HUDEP-2 (cell line): ENCODE measurements at regions not wholly inside any gene's neighbourhood (a gene's known extent, or its start where the extent isn't known, plus 50 kb on each side); places are given as distances from the start of the nearest gene placed in this dataset.

Experiments used
- DNase-seq, 76 experiments: peaks; one replicate each; lab custom pipeline; 2025; ENCODE audit not compliant: unreplicated experiment in 76 of 76; lab: John Stamatoyannopoulos, UW

GRCh38 chr18:37965572-37965970, 400.0 kb upstream of the CELF4 start:
- DNase-seq: no peak

- DNase-seq: no peak
Measured at GRCh38 chr18:37964885-37965571, 399.4 kb upstream of the CELF4 start.

DNA sequence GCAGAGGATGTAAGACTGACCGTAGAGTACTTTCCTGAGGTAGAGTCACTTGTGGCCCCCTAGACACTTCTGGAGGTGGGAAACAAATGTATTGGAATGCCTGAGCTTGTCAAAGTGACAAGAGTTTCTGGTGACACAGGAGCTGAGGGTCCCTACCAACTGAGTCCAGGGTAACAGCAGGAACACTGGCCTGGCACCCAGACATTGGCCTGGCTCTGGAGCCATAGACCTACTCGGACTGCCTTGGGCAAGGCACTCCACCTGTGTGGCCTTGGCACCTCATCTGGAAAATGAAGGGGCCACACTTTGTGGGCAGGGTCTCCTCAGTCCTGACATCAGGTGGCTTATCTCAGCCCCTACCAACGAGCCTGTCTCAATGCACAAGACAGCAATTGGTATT, 398.2 kb upstream of the CELF4 start:
- no peak for DNase-seq

- no peak for DNase-seq
Measured at GRCh38 chr18:37962316-37962966, 396.8 kb upstream of the CELF4 start.

DNA sequence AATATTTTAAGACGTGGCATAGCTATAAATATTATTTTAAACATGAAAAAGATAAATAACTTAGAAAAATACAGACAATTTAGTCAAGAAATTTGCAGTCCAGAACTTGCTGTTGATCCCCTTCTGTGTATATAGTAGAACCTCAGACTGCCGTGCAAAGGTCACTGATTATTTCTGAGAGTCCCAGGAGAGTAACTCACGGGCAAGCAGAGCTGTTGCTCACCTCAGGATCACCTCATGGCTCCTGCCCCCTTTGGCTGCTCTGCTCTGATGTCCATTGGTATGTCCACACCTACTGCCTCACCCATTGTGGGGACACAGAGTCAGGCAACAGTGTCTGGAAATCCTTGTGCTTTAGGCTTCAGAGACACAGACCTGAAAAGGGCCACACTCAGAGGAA, 392.9 kb upstream of the CELF4 start:
- no peak for DNase-seq

DNA sequence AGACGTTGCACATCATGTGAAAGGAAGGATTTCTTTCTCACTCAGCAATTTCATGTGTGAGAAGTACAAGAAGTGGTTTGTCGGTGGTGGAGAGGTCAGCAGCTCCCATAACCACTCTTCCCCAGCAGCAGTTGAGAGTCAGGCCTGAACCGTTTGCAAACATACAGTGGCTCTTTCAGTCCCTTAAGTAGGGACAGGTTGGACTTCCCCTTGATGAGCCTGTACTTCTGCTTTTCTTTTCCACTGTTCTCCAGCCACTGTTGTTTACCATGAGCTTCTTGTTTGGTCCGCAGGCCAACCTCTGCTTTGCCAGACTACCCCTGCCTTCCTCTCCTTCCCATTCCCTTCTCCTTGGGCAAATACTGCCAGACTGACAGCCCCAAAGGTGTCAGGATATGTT, 391.3 kb upstream of the CELF4 start:
- DNase-seq: no peak

DNA sequence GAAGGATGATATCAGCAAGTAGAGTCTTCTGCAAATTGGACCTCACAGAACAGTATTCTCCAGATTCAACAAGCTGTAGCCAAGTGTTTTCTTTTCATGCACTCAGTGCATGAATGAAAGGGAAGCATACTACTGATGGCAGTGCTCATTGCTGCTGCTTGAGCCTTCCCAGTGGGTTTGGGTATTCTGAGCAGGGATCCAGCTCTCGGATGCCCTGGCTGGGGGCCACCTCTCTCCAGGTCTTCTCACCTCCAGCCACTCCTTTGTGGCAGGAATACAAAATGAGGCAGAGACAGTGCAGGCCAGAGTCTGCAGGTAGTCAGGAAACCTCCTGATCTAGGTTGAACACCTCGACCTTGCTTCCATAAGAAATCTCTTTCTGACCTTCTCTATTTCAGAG, 390.4 kb upstream of the CELF4 start:
- DNase-seq: no peak

GRCh38 chr18:37955201-37955600, 389.6 kb upstream of the CELF4 start:
- no peak for DNase-seq

DNA sequence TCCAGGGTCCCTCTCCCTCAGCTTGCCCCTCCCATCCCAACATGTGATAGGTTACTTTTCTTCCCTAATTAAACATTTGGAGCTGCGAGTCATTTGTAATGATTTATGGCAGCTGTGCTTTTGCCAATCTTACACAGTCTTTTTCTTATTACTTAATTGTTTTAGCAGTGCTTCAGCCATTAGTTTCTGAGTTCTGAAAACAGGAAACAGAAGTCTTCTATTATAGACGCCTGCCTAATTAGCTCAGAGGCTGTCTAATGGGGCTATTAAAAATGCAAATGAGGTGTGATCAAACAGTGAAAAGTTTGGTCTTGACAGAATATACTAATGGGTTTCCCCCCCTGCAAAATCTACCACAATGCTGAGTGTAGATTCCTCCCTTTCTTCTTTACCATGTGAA, 388.3 kb upstream of the CELF4 start:
- DNase-seq: no peak

DNA sequence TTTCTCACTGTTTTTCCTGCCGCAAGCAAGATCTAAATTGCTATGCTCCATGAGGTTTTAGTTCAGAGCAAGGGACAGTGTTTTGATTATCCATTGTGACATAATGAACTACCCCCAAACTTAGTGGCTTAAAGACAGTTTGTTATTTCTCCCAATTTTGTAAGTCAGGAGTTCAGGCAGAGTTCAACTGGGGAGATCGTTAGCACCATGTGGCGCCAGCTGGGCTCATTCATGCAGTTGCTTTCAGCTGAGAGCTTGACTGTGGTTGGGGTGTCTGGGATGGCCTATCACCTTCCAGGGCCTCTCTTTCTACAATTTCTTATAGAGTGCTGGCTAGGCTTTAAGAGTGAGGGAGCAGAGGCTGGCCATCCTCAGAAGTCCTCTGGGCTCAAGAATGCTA, 382.9 kb upstream of the CELF4 start:
- no peak for DNase-seq

- DNase-seq: no peak
Measured at GRCh38 chr18:37946324-37946723, 380.7 kb upstream of the CELF4 start.

- DNase-seq: no peak
Measured at GRCh38 chr18:37944700-37945270, 379.2 kb upstream of the CELF4 start.

DNA sequence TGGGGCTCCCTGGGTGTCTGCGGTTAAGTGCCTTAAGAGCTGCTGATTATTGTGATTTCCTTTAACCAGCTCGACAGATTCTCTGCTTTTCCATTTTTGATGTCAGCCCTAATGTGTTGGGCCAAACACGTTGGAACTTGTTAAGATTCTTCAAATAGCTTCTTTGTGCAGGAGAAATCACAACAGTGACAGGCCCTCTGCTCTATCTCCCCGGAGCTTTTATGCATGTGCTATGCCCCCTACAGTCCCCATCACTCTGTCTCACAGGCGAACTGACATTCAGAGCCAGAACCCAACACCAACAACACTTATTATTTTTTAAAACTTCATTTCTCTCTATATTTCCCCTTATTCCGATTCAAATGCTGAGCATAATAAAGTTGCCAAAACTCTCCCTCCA, 371.7 kb upstream of the CELF4 start:
- no peak for DNase-seq

DNA sequence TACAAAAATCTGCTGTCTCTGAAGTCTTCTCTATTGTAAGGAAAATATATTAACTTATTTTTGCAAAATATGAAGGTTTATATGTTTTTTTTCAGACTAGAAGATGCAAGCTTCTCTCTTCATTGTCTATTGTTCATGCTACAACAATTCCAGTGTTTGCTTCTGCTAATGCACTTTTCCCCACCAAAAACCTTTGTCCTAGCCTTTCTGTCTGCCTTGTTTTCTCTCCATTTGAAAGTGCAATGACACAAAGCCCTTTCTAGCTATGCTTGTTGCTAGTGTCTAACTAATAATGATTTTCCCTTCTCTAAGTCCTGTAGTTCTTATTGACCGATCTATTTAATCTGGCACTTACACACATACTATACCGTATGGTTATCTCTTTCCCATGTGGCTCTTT, 369.5 kb upstream of the CELF4 start:
- no peak for DNase-seq

GRCh38 chr18:37930640-37931039, 365.0 kb upstream of the CELF4 start:
- DNase-seq: no peak

GRCh38 chr18:37922162-37922561, 356.6 kb upstream of the CELF4 start:
- DNase-seq: no peak

- no peak for DNase-seq
Measured at GRCh38 chr18:37920865-37921264, 355.3 kb upstream of the CELF4 start.

GRCh38 chr18:37913051-37913450, 347.5 kb upstream of the CELF4 start:
- DNase-seq: no peak

- peak in 1 of 76 experiments; percentile 0 for DNase-seq
Measured at GRCh38 chr18:37902344-37902743, 336.7 kb upstream of the CELF4 start.

GRCh38 chr18:37900326-37900725, 334.7 kb upstream of the CELF4 start:
- DNase-seq: no peak

DNA sequence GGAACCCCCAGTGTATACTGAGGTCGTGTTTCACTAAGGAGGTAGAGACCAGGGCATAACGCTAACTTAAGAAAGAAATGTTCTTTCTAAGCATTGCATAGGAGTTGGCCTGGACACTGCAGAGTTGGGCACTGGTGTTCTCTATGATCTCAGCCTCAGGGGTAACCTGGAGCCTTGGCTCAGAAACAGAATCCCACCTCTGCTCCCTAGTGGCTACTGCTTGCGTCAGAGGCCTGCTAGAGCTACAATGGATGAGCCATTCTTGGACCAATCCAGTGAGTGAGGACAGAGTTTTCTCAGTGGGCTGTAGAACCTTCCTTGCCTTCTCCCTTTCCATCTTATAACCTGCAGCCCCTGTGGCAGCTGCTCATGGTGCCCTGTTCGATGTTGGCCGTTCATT, 324.4 kb upstream of the CELF4 start:
- no peak for DNase-seq

DNA sequence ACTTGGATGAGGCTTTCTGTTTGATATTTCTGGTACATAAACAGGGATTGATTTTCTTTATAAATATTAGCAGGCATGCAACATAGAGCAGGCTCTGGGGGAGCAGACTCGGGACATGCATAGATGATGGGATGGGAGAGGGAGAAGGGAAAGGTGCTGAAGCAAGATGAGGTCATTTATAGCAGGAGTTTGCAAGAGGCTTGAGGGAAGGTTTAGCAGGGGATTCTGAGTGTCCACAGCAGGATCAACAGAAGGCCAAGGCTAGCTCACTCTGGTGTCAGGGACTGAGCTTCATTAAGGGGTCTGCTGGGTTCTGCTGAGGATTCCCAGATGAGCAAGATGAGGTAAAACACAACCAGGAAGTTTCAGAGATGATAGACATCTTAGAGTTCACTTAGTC, 309.1 kb upstream of the CELF4 start:
- DNase-seq: no peak
